Skeletal muscle cell (primary cell): ENCODE measurements at regions not wholly inside any gene's neighbourhood (a gene's known extent, or its start where the extent isn't known, plus 50 kb on each side); places are given as distances from the start of the nearest gene placed in this dataset.

Experiments
- DNase-seq: peaks from one replicate; pipeline ENCODE4 v3.0.0-alpha.2; 2010; ENCODE audit warnings: low read depth
- H3K4me3 ChIP-seq: 2 replicates; pipeline ENCODE4 v1.5.1; 2011; ENCODE audit warnings: low read depth, mild to moderate bottlenecking, control low read depth, low read length, moderate library complexity

GRCh38 chr3:96677156-96677555 lies 137.2 kb upstream of the EPHA6 start:
- H3K4me3 ChIP-seq = no peak overlapping the region
- DNase-seq = no peak

- no peak overlapping the region for H3K4me3 ChIP-seq
- DNase-seq = no peak
These were observed 136.1 kb upstream of the EPHA6 start for GRCh38 chr3:96678325-96678724.

GRCh38 chr3:96700322-96701315 lies 113.8 kb upstream of the EPHA6 start:
- no peak for DNase-seq
- no peak overlapping the region for H3K4me3 ChIP-seq

- no peak for DNase-seq
- no peak overlapping the region for H3K4me3 ChIP-seq
These were observed 108.5 kb upstream of the EPHA6 start for GRCh38 chr3:96705895-96706294.

- no peak overlapping the region for H3K4me3 ChIP-seq
- no peak for DNase-seq
These were observed 107.9 kb upstream of the EPHA6 start for GRCh38 chr3:96706509-96706908.

GRCh38 chr3:96711816-96712215 lies 102.6 kb upstream of the EPHA6 start:
- no peak overlapping the region for H3K4me3 ChIP-seq
- no peak for DNase-seq

GRCh38 chr3:96712792-96713191 lies 101.6 kb upstream of the EPHA6 start:
- H3K4me3 ChIP-seq = no peak overlapping the region
- no peak for DNase-seq

- no peak overlapping the region for H3K4me3 ChIP-seq
- no peak for DNase-seq
These were observed 94.5 kb upstream of the EPHA6 start for GRCh38 chr3:96719921-96720320.

- no peak for DNase-seq
- no peak overlapping the region for H3K4me3 ChIP-seq
These were observed 83.4 kb upstream of the EPHA6 start for GRCh38 chr3:96731031-96731430.

GRCh38 chr3:96734273-96735009 lies 80.0 kb upstream of the EPHA6 start:
- no peak for DNase-seq
- H3K4me3 ChIP-seq = no peak overlapping the region

GRCh38 chr3:96748139-96748538 lies 66.3 kb upstream of the EPHA6 start:
- no peak for DNase-seq
- H3K4me3 ChIP-seq = no peak overlapping the region

GRCh38 chr3:96750094-96750767 lies 64.2 kb upstream of the EPHA6 start:
- H3K4me3 ChIP-seq = no peak overlapping the region
- DNase-seq = no peak

- no peak for DNase-seq
- no peak overlapping the region for H3K4me3 ChIP-seq
These were observed 61.3 kb upstream of the EPHA6 start for GRCh38 chr3:96753124-96753523.

- no peak overlapping the region for H3K4me3 ChIP-seq
- DNase-seq = no peak
These were observed 60.3 kb upstream of the EPHA6 start for GRCh38 chr3:96754128-96754527.

GRCh38 chr3:96755519-96755918 lies 58.9 kb upstream of the EPHA6 start:
- no peak overlapping the region for H3K4me3 ChIP-seq
- no peak for DNase-seq

- no peak for DNase-seq
These were observed 57.9 kb upstream of the EPHA6 start for GRCh38 chr3:96756516-96756915.

GRCh38 chr3:96760956-96761355 lies 53.4 kb upstream of the EPHA6 start:
- DNase-seq = no peak
- no peak overlapping the region for H3K4me3 ChIP-seq

More at GRCh38 chr3:96756516-96756915, 57.9 kb upstream of the EPHA6 start:
- no peak overlapping the region for H3K4me3 ChIP-seq
